ENCODE measurements at regions not wholly inside any gene's neighbourhood (a gene's known extent, or its start where the extent isn't known, plus 50 kb on each side); places are given as distances from the start of the nearest gene placed in this dataset.

DNA sequence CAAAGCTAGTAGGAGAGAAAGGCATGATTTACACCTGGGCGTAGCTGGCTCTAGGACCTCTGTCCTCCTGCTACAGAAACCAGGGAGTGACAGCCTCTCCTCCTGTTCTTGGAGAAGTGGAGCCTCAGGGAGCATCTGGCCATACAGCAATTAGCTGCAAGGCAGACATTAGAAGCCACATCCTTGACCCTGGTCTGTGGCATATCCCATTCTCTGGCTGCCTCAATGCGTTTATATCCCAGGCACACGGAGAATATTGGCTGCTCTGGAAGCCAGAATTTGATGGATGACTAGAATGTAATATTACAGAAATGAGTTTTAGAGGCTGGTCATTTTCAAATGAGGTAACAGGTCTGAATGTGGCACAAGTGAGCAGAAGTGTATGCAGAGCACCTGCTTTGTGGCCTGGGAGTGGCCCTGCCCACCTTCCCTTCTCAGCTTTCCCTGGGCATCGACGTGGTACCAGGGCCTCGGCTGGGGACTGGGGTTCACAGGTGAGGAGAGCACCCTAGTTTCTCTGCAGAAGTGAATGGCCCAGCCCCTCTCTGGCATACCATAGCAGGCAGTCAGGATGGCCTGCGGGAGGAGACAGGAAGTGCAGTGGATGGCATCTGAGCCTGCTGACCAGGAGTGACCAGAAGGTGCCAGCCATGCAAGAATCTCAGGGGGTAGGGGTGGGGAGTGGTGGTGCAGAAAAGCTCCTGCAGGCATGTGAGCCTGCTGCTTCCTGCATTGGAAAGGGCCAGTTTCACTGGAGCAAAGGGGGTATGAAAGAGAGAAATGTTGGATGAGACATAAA, 367.2 kb upstream of the ZNF32 start:
- TF ChIP-seq, protein P1, sequence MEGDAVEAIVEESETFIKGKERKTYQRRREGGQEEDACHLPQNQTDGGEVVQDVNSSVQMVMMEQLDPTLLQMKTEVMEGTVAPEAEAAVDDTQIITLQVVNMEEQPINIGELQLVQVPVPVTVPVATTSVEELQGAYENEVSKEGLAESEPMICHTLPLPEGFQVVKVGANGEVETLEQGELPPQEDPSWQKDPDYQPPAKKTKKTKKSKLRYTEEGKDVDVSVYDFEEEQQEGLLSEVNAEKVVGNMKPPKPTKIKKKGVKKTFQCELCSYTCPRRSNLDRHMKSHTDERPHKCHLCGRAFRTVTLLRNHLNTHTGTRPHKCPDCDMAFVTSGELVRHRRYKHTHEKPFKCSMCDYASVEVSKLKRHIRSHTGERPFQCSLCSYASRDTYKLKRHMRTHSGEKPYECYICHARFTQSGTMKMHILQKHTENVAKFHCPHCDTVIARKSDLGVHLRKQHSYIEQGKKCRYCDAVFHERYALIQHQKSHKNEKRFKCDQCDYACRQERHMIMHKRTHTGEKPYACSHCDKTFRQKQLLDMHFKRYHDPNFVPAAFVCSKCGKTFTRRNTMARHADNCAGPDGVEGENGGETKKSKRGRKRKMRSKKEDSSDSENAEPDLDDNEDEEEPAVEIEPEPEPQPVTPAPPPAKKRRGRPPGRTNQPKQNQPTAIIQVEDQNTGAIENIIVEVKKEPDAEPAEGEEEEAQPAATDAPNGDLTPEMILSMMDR (IDR thresholded peaks at IDR 0.05): no peak
- no peak for TF ChIP-seq POLR2A (IDR thresholded peaks at IDR 0.05)
